Neural cell (in vitro differentiated cells): ENCODE measurements at regions not wholly inside any gene's neighbourhood (a gene's known extent, or its start where the extent isn't known, plus 50 kb on each side); places are given as distances from the start of the nearest gene placed in this dataset.

Experiments used
- EP300 ChIP-seq: fragments of 450-650 bp; conservative IDR thresholded peaks from 2 replicates; pipeline ENCODE4 v1.6.1; 2014; ENCODE audit warnings: antibody characterized with exemption, mild to moderate bottlenecking, moderate library complexity; ENCODE audit not compliant: poor library complexity, severe bottlenecking
- TF ChIP-seq, protein P1 (sequence below): fragments of 450-650 bp; IDR thresholded peaks from 2 replicates; pipeline ENCODE4 v1.5.1; 2014; ENCODE audit warnings: antibody characterized with exemption, mild to moderate bottlenecking, moderate library complexity; ENCODE audit not compliant: poor library complexity, severe bottlenecking
- TF ChIP-seq, protein P2 (sequence below): IDR thresholded peaks from 2 replicates; pipeline ENCODE4 v1.6.1; 2012; ENCODE audit warnings: borderline replicate concordance

DNA sequence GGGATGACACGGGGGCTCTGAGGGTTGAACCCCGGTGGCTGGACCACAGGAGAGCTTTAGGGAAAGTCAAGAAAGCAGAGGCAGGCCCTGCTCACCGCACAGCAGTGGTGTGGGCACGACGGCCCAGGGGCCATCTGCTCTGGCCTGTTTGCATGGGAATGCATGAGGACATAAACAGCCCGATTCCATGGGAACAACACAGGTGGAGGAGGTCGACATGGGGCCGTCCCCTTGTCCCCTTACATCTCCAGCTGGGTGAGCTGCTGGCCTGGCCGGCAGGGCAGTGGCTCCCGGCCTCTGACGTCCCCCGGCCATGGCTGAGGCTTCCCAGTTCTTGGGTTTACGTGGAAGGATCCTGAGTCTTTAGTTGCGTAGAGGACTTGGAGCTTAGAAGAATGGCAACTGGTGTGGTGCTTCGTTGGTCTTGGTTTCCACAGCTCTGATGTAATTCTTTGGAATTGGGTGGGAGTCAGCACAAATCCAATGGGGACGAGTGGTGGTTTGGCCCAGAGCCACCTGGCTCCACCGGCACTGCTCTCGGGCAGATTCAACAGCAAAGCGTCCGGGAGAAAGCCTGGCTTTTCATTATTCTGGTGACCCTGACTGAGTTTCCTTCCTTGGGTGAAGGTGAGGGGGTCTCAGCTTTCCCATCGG, 98.3 kb upstream of the HDAC4 start:
- TF ChIP-seq, protein P1, sequence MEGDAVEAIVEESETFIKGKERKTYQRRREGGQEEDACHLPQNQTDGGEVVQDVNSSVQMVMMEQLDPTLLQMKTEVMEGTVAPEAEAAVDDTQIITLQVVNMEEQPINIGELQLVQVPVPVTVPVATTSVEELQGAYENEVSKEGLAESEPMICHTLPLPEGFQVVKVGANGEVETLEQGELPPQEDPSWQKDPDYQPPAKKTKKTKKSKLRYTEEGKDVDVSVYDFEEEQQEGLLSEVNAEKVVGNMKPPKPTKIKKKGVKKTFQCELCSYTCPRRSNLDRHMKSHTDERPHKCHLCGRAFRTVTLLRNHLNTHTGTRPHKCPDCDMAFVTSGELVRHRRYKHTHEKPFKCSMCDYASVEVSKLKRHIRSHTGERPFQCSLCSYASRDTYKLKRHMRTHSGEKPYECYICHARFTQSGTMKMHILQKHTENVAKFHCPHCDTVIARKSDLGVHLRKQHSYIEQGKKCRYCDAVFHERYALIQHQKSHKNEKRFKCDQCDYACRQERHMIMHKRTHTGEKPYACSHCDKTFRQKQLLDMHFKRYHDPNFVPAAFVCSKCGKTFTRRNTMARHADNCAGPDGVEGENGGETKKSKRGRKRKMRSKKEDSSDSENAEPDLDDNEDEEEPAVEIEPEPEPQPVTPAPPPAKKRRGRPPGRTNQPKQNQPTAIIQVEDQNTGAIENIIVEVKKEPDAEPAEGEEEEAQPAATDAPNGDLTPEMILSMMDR, result no peak
- TF ChIP-seq, protein P2, sequence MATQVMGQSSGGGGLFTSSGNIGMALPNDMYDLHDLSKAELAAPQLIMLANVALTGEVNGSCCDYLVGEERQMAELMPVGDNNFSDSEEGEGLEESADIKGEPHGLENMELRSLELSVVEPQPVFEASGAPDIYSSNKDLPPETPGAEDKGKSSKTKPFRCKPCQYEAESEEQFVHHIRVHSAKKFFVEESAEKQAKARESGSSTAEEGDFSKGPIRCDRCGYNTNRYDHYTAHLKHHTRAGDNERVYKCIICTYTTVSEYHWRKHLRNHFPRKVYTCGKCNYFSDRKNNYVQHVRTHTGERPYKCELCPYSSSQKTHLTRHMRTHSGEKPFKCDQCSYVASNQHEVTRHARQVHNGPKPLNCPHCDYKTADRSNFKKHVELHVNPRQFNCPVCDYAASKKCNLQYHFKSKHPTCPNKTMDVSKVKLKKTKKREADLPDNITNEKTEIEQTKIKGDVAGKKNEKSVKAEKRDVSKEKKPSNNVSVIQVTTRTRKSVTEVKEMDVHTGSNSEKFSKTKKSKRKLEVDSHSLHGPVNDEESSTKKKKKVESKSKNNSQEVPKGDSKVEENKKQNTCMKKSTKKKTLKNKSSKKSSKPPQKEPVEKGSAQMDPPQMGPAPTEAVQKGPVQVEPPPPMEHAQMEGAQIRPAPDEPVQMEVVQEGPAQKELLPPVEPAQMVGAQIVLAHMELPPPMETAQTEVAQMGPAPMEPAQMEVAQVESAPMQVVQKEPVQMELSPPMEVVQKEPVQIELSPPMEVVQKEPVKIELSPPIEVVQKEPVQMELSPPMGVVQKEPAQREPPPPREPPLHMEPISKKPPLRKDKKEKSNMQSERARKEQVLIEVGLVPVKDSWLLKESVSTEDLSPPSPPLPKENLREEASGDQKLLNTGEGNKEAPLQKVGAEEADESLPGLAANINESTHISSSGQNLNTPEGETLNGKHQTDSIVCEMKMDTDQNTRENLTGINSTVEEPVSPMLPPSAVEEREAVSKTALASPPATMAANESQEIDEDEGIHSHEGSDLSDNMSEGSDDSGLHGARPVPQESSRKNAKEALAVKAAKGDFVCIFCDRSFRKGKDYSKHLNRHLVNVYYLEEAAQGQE, result no peak
- TF ChIP-seq EP300, result no peak
